ENCODE measurements at regions not wholly inside any gene's neighbourhood (a gene's known extent, or its start where the extent isn't known, plus 50 kb on each side); places are given as distances from the start of the nearest gene placed in this dataset.

- Histone ChIP-seq H3K36me3 (replicated peaks; ENCODE audit: insufficient read depth, low read length) (no peaks in the 10 kb centered on the region), H3K4me2 (ENCODE audit: low read depth, low read length) (no peak overlapping the region), H3K9ac (ENCODE audit: low read length) (no peak overlapping the region), H3K9me2 (replicated peaks; ENCODE audit: insufficient read depth, low read length) (no peaks in the 10 kb centered on the region), H3K27ac (ENCODE audit: low read length) (no peak overlapping the region), H3K9me3 (replicated peaks; ENCODE audit: insufficient read depth, low read length) (no peaks in the 10 kb centered on the region), H3K4me3 (ENCODE audit: low read length) (no peak overlapping the region), H3F3A (ENCODE audit: insufficient read depth, low read length) (no peaks in the 10 kb centered on the region), H3K4me1 (ENCODE audit: low read length) (no peaks in the 10 kb centered on the region), H2AFZ (ENCODE audit: low read length) (no peak overlapping the region), H3K27me3 (replicated peaks; ENCODE audit: insufficient read depth, low read length) (no peaks in the 10 kb centered on the region), H3K79me2 (ENCODE audit: low read length) (no peaks in the 10 kb centered on the region), H4K20me1 (ENCODE audit: insufficient read depth, low read length) (no peaks in the 10 kb centered on the region)
- no peak for TF ChIP-seq CTCF (IDR thresholded peaks at IDR 0.05; ENCODE audit: low read length)
- no peak for TF ChIP-seq EZH2phosphoT487 (IDR thresholded peaks at IDR 0.05; ENCODE audit: low read length)
- TF ChIP-seq EZH2 (optimal IDR thresholded peaks at IDR 0.05; ENCODE audit: low read depth, low read length), result no peak
- DNase-seq, result no peak
Measured at GRCh38 chr12:73330584-73331351, 1058.6 kb downstream of the TRHDE start.

GRCh38 chr12:73341559-73342247, 1069.5 kb downstream of the TRHDE start:
- TF ChIP-seq CTCF (IDR thresholded peaks at IDR 0.05; ENCODE audit: low read length) (no peak), EZH2 (optimal IDR thresholded peaks at IDR 0.05; ENCODE audit: low read depth, low read length) (no peak), EZH2phosphoT487 (IDR thresholded peaks at IDR 0.05; ENCODE audit: low read length) (no peak)
- no peaks in the 10 kb centered on the region for H3K27me3 ChIP-seq (replicated peaks; ENCODE audit: insufficient read depth, low read length)
- H3K27ac ChIP-seq (ENCODE audit: low read length), result no peak overlapping the region
- no peak overlapping the region for H3K4me2 ChIP-seq (ENCODE audit: low read depth, low read length)
- no peaks in the 10 kb centered on the region for H3K9me2 ChIP-seq (replicated peaks; ENCODE audit: insufficient read depth, low read length)
- no peaks in the 10 kb centered on the region for H3F3A ChIP-seq (ENCODE audit: insufficient read depth, low read length)
- DNase-seq, result no peak
- H3K36me3 ChIP-seq (replicated peaks; ENCODE audit: insufficient read depth, low read length), result no peaks in the 10 kb centered on the region
- H2AFZ ChIP-seq (ENCODE audit: low read length), result no peak overlapping the region
- no peak overlapping the region for H3K9ac ChIP-seq (ENCODE audit: low read length)
- H4K20me1 ChIP-seq (ENCODE audit: insufficient read depth, low read length), result no peaks in the 10 kb centered on the region
- H3K79me2 ChIP-seq (ENCODE audit: low read length), result no peaks in the 10 kb centered on the region
- H3K4me1 ChIP-seq (ENCODE audit: low read length), result no peaks in the 10 kb centered on the region
- H3K9me3 ChIP-seq (replicated peaks; ENCODE audit: insufficient read depth, low read length), result no peaks in the 10 kb centered on the region
- H3K4me3 ChIP-seq (ENCODE audit: low read length), result no peak overlapping the region

- H3K27ac ChIP-seq (ENCODE audit: low read length), result no peak overlapping the region
- H3K27me3 ChIP-seq (replicated peaks; ENCODE audit: insufficient read depth, low read length), result no peaks in the 10 kb centered on the region
- H3K36me3 ChIP-seq (replicated peaks; ENCODE audit: insufficient read depth, low read length), result no peaks in the 10 kb centered on the region
- TF ChIP-seq CTCF (IDR thresholded peaks at IDR 0.05; ENCODE audit: low read length), result no peak
- TF ChIP-seq EZH2phosphoT487 (IDR thresholded peaks at IDR 0.05; ENCODE audit: low read length), result no peak
- TF ChIP-seq EZH2 (optimal IDR thresholded peaks at IDR 0.05; ENCODE audit: low read depth, low read length), result no peak
- H3K79me2 ChIP-seq (ENCODE audit: low read length), result no peaks in the 10 kb centered on the region
- no peak for DNase-seq
- no peaks in the 10 kb centered on the region for H3F3A ChIP-seq (ENCODE audit: insufficient read depth, low read length)
- H4K20me1 ChIP-seq (ENCODE audit: insufficient read depth, low read length), result no peaks in the 10 kb centered on the region
- H3K9me2 ChIP-seq (replicated peaks; ENCODE audit: insufficient read depth, low read length), result no peaks in the 10 kb centered on the region
- H3K9ac ChIP-seq (ENCODE audit: low read length), result no peak overlapping the region
- no peak overlapping the region for H3K4me2 ChIP-seq (ENCODE audit: low read depth, low read length)
- H2AFZ ChIP-seq (ENCODE audit: low read length), result no peak overlapping the region
- no peak overlapping the region for H3K4me3 ChIP-seq (ENCODE audit: low read length)
- no peaks in the 10 kb centered on the region for H3K9me3 ChIP-seq (replicated peaks; ENCODE audit: insufficient read depth, low read length)
- H3K4me1 ChIP-seq (ENCODE audit: low read length), result no peaks in the 10 kb centered on the region
Measured at GRCh38 chr12:73342733-73343132, 1070.6 kb downstream of the TRHDE start.

Data from MM.1S (cell line).